HEK293 (cell line): ENCODE measurements at regions not wholly inside any gene's neighbourhood (a gene's known extent, or its start where the extent isn't known, plus 50 kb on each side); places are given as distances from the start of the nearest gene placed in this dataset.
"Not testable (repeated sequence)": the region's sequence is repeated elsewhere in the genome, so short reads cannot be mapped to it uniquely, and the experiment has no call there.

Experiments
- CTCF ChIA-PET: fragments of 350-600 bp; formaldehyde crosslinking; extraction: SDS; loops from one replicate; lab custom pipeline; 2021; ENCODE audit warnings: antibody characterized with exemption; lab: Yijun Ruan, JAX
- POLR2A ChIA-PET: fragments of 300-600 bp; formaldehyde crosslinking; extraction: SDS; loops from one replicate; lab custom pipeline; 2020; ENCODE audit warnings: antibody characterized with exemption, inconsistent platforms; lab: Yijun Ruan, JAX
- H3K27ac ChIP-seq: fragments of 200-500 bp; sonication (Bioruptor generic); 2 replicates; pipeline ENCODE4 v1.5.1; 2014; ENCODE audit warnings: low read depth, low read length, control low read depth, inconsistent platforms; ENCODE audit errors: extremely low read depth
- H3K36me3 ChIP-seq, 2 experiments: fragments of 200-500 bp in 1 of 2; sonication (Bioruptor generic) in 1 of 2; 1 replicate in 1 of 2; 2 replicates in 1 of 2; pipeline ENCODE4 v1.5.1; 2014 to 2017; ENCODE audit warnings: inconsistent platforms in 2 of 2, low read length in 2 of 2; ENCODE audit not compliant: control insufficient read depth in 2 of 2, insufficient read depth in 1 of 2
- H3K4me1 ChIP-seq: fragments of 200-500 bp; sonication (Bioruptor generic); 2 replicates; pipeline ENCODE4 v1.5.1; 2014; ENCODE audit warnings: mild to moderate bottlenecking, low read length, inconsistent platforms; ENCODE audit not compliant: control insufficient read depth, insufficient read depth
- H3K4me3 ChIP-seq: 2 replicates; pipeline ENCODE4 v1.5.1; 2011; ENCODE audit warnings: low read depth, mild to moderate bottlenecking, control low read depth, low read length, moderate library complexity
- H3K9me3 ChIP-seq: fragments of 200-500 bp; sonication (Bioruptor generic); 2 replicates; pipeline ENCODE4 v1.5.1; 2014; ENCODE audit warnings: low read depth, low read length, inconsistent platforms; ENCODE audit not compliant: control insufficient read depth, insufficient read depth
- BCL11B ChIP-seq: fragments of 450-650 bp; formaldehyde crosslinking; IDR thresholded peaks from 2 replicates; pipeline ENCODE4 v1.5.1; 2016; ENCODE audit warnings: low read depth, missing biosample characterization, missing genetic modification characterization
- PRDM6 ChIP-seq: fragments of 450-650 bp; formaldehyde crosslinking; IDR thresholded peaks from 2 replicates; pipeline ENCODE4 v1.5.1; 2017; ENCODE audit warnings: missing biosample characterization, missing genetic modification characterization
- ZNF133 ChIP-seq: fragments of 450-650 bp; formaldehyde crosslinking; IDR thresholded peaks from 2 replicates; pipeline ENCODE4 v1.5.1; 2016; ENCODE audit warnings: missing biosample characterization, missing genetic modification characterization
- ZNF266 ChIP-seq: fragments of 450-650 bp; formaldehyde crosslinking; IDR thresholded peaks from 2 replicates; pipeline ENCODE4 v1.5.1; 2016; ENCODE audit warnings: missing biosample characterization, missing genetic modification characterization, low read depth
- ZNF324 ChIP-seq: fragments of 450-650 bp; formaldehyde crosslinking; IDR thresholded peaks from 2 replicates; pipeline ENCODE4 v1.5.1; 2016; ENCODE audit warnings: missing biosample characterization, missing genetic modification characterization
- ZNF488 ChIP-seq: fragments of 450-650 bp; formaldehyde crosslinking; IDR thresholded peaks from 2 replicates; pipeline ENCODE4 v1.5.1; 2016; ENCODE audit warnings: missing biosample characterization, missing genetic modification characterization
- TF ChIP-seq, protein P1 (sequence below): fragments of 450-650 bp; formaldehyde crosslinking; IDR thresholded peaks from 2 replicates; pipeline ENCODE4 v1.5.1; 2016; ENCODE audit warnings: missing biosample characterization, missing genetic modification characterization, borderline replicate concordance
- TF ChIP-seq, protein P2 (sequence below): fragments of 450-650 bp; formaldehyde crosslinking; IDR thresholded peaks from 2 replicates; pipeline ENCODE4 v1.5.0; 2017; ENCODE audit warnings: missing biosample characterization, missing genetic modification characterization, borderline replicate concordance

GRCh38 chr15:96058103-96058851, 272.2 kb upstream of the NR2F2 start:
- Histone ChIP-seq H3K4me3 (no peak overlapping the region), H3K4me1 (peaks cover 12% of the 10 kb centered on the region), H3K36me3 (no peaks in the 10 kb centered on the region), H3K27ac (no peak overlapping the region), H3K9me3 (no peaks in the 10 kb centered on the region)
- ChIA-PET CTCF (no interaction called here), POLR2A (no interaction called here)
- no peak for TF ChIP-seq ZNF324 (tag by site-specific recombination)
- TF ChIP-seq ZNF266 (tag by site-specific recombination) = no peak
- no peak for TF ChIP-seq PRDM6 (tag by site-specific recombination)

GRCh38 chr15:96058852-96059103, 271.7 kb upstream of the NR2F2 start:
- CTCF ChIA-PET, H3K9me3 ChIP-seq, H3K36me3 ChIP-seq, H3K4me3 ChIP-seq, POLR2A ChIA-PET, H3K27ac ChIP-seq: not testable (repeated sequence)
- peaks cover 10% of the 10 kb centered on the region for H3K4me1 ChIP-seq

DNA sequence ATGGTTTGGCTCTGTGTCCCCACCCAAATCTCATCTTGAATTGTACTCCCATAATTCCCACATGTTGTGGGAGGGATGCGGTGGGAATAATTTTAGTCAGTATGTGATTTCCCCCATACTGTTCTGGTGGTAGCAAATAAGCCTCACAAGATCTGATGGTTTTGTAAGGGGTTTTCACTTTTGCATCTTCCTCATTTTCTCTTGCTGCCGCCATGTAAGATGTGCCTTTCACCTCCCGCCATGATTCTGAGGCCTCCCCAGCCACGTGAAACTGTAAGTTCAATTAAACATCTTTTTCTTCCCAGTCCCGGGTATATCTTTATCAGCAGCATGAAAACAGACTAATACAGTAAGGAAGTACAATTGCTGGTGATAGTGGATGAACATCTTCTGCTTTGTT, 269.9 kb upstream of the NR2F2 start:
- H3K27ac ChIP-seq, POLR2A ChIA-PET, H3K36me3 ChIP-seq, CTCF ChIA-PET, H3K4me3 ChIP-seq, H3K4me1 ChIP-seq, H3K9me3 ChIP-seq: not testable (repeated sequence)

DNA sequence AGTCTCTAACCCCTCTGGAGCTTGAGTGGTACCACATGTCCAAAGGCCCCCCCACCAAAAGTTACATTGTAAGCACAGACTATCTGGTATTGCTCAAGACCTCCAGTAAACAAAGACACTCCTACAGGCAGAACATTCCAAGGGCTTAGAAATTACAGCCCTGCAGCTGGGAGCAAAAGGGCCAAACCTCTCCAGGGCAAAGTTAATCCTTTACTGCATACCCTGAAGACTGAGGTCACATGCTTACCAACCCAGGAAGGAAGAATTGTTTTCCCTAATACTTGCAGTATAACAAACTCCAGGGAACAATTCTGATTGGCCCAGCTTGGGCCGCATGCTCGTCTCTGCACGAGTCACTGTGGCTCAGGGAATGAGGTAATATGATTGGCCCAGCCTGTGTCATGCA, 266.1 kb upstream of the NR2F2 start:
- no peak overlapping the region for H3K27ac ChIP-seq

More for the DNA sequence above, 266.1 kb upstream of the NR2F2 start:
- ChIA-PET CTCF (interaction anchor here (0.7 kb wide), 1 partner anchor 41 kb away, joined by 4 read pairs; no protein-coding TSS in a partner anchor), POLR2A (no interaction called here)
- Histone ChIP-seq H3K4me1 (no peaks in the 10 kb centered on the region), H3K4me3 (no peak overlapping the region), H3K36me3 (no peaks in the 10 kb centered on the region), H3K9me3 (no peaks in the 10 kb centered on the region)
- no peak for TF ChIP-seq ZNF133 (tag by site-specific recombination)
- TF ChIP-seq, protein P1, sequence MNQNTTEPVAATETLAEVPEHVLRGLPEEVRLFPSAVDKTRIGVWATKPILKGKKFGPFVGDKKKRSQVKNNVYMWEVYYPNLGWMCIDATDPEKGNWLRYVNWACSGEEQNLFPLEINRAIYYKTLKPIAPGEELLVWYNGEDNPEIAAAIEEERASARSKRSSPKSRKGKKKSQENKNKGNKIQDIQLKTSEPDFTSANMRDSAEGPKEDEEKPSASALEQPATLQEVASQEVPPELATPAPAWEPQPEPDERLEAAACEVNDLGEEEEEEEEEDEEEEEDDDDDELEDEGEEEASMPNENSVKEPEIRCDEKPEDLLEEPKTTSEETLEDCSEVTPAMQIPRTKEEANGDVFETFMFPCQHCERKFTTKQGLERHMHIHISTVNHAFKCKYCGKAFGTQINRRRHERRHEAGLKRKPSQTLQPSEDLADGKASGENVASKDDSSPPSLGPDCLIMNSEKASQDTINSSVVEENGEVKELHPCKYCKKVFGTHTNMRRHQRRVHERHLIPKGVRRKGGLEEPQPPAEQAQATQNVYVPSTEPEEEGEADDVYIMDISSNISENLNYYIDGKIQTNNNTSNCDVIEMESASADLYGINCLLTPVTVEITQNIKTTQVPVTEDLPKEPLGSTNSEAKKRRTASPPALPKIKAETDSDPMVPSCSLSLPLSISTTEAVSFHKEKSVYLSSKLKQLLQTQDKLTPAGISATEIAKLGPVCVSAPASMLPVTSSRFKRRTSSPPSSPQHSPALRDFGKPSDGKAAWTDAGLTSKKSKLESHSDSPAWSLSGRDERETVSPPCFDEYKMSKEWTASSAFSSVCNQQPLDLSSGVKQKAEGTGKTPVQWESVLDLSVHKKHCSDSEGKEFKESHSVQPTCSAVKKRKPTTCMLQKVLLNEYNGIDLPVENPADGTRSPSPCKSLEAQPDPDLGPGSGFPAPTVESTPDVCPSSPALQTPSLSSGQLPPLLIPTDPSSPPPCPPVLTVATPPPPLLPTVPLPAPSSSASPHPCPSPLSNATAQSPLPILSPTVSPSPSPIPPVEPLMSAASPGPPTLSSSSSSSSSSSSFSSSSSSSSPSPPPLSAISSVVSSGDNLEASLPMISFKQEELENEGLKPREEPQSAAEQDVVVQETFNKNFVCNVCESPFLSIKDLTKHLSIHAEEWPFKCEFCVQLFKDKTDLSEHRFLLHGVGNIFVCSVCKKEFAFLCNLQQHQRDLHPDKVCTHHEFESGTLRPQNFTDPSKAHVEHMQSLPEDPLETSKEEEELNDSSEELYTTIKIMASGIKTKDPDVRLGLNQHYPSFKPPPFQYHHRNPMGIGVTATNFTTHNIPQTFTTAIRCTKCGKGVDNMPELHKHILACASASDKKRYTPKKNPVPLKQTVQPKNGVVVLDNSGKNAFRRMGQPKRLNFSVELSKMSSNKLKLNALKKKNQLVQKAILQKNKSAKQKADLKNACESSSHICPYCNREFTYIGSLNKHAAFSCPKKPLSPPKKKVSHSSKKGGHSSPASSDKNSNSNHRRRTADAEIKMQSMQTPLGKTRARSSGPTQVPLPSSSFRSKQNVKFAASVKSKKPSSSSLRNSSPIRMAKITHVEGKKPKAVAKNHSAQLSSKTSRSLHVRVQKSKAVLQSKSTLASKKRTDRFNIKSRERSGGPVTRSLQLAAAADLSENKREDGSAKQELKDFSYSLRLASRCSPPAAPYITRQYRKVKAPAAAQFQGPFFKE (tag by site-specific recombination) = no peak
- no peak for TF ChIP-seq ZNF324 (tag by site-specific recombination)
- TF ChIP-seq ZNF488 = no peak
- no peak for TF ChIP-seq BCL11B (tag by site-specific recombination)
- TF ChIP-seq, protein P2, sequence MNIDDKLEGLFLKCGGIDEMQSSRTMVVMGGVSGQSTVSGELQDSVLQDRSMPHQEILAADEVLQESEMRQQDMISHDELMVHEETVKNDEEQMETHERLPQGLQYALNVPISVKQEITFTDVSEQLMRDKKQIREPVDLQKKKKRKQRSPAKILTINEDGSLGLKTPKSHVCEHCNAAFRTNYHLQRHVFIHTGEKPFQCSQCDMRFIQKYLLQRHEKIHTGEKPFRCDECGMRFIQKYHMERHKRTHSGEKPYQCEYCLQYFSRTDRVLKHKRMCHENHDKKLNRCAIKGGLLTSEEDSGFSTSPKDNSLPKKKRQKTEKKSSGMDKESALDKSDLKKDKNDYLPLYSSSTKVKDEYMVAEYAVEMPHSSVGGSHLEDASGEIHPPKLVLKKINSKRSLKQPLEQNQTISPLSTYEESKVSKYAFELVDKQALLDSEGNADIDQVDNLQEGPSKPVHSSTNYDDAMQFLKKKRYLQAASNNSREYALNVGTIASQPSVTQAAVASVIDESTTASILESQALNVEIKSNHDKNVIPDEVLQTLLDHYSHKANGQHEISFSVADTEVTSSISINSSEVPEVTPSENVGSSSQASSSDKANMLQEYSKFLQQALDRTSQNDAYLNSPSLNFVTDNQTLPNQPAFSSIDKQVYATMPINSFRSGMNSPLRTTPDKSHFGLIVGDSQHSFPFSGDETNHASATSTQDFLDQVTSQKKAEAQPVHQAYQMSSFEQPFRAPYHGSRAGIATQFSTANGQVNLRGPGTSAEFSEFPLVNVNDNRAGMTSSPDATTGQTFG = no peak
